HG02870 (cell line): ENCODE measurements at regions not wholly inside any gene's neighbourhood (a gene's known extent, or its start where the extent isn't known, plus 50 kb on each side); places are given as distances from the start of the nearest gene placed in this dataset.
"Not testable (repeated sequence)": the region's sequence is repeated elsewhere in the genome, so short reads cannot be mapped to it uniquely, and the experiment has no call there.

Experiments used
- ATAC-seq: cut with Tn5 transposase; IDR thresholded peaks from one replicate; pipeline ENCODE4 v1.9.1; 2021; ENCODE audit warnings: mild to moderate bottlenecking, moderate library complexity; ENCODE audit not compliant: unreplicated experiment

GRCh38 chr20:53891306-53891894 is 179.0 kb downstream of the BCAS1 start:
- no peak for ATAC-seq

GRCh38 chr20:53890443-53891305 is 179.7 kb downstream of the BCAS1 start:
- no peak for ATAC-seq

- no peak for ATAC-seq
Observed at GRCh38 chr20:53889411-53890148, 180.8 kb downstream of the BCAS1 start.

GRCh38 chr20:53888951-53889350 is 181.4 kb downstream of the BCAS1 start:
- ATAC-seq: no peak

- no peak for ATAC-seq
Observed at GRCh38 chr20:53888510-53888909, 181.9 kb downstream of the BCAS1 start.

GRCh38 chr20:53887973-53888372 is 182.4 kb downstream of the BCAS1 start:
- ATAC-seq: no peak

- no peak for ATAC-seq
Observed at GRCh38 chr20:53884859-53885541, 185.4 kb downstream of the BCAS1 start.

- ATAC-seq: no peak
Observed at GRCh38 chr20:53883098-53883911, 187.1 kb downstream of the BCAS1 start.

- ATAC-seq: not testable (repeated sequence)
Observed at GRCh38 chr20:53882438-53882986, 187.9 kb downstream of the BCAS1 start.

GRCh38 chr20:53881362-53881761 is 189.0 kb downstream of the BCAS1 start:
- no peak for ATAC-seq

- no peak for ATAC-seq
Observed at GRCh38 chr20:53880108-53880641, 190.2 kb downstream of the BCAS1 start.

GRCh38 chr20:53879048-53879684 is 191.2 kb downstream of the BCAS1 start:
- no peak for ATAC-seq

GRCh38 chr20:53878262-53879047 is 191.9 kb downstream of the BCAS1 start:
- no peak for ATAC-seq

GRCh38 chr20:53876956-53877355 is 193.4 kb downstream of the BCAS1 start:
- no peak for ATAC-seq

- no peak for ATAC-seq
Observed at GRCh38 chr20:53876470-53876869, 193.9 kb downstream of the BCAS1 start.

- ATAC-seq: no peak
Observed at GRCh38 chr20:53875452-53875851, 194.9 kb downstream of the BCAS1 start.

GRCh38 chr20:53874706-53875105 is 195.7 kb downstream of the BCAS1 start:
- ATAC-seq: no peak

- ATAC-seq: no peak
Observed at GRCh38 chr20:53874104-53874503, 196.3 kb downstream of the BCAS1 start.

GRCh38 chr20:53873230-53873604 is 197.2 kb downstream of the BCAS1 start:
- no peak for ATAC-seq
